Neural cell (in vitro differentiated cells): ENCODE measurements at regions not wholly inside any gene's neighbourhood (a gene's known extent, or its start where the extent isn't known, plus 50 kb on each side); places are given as distances from the start of the nearest gene placed in this dataset.

Experiments
- CTCF ChIP-seq: fragments of 450-650 bp; IDR thresholded peaks from 2 replicates; pipeline ENCODE4 v1.5.1; 2014; ENCODE audit warnings: antibody characterized with exemption, mild to moderate bottlenecking, moderate library complexity; ENCODE audit not compliant: poor library complexity, severe bottlenecking
- EP300 ChIP-seq: fragments of 450-650 bp; conservative IDR thresholded peaks from 2 replicates; pipeline ENCODE4 v1.6.1; 2014; ENCODE audit warnings: antibody characterized with exemption, mild to moderate bottlenecking, moderate library complexity; ENCODE audit not compliant: poor library complexity, severe bottlenecking
- EZH2 ChIP-seq: fragments of 200-600, 300-800 bp; shearing (Covaris generic), sonication (generic); IDR thresholded peaks from 2 replicates; pipeline ENCODE4 v1.6.1; 2014; ENCODE audit warnings: antibody characterized with exemption, low read length, borderline replicate concordance, mild to moderate bottlenecking; ENCODE audit not compliant: insufficient read depth, poor library complexity, severe bottlenecking
- POLR2AphosphoS5 ChIP-seq: IDR thresholded peaks from 2 replicates; pipeline ENCODE4 v1.6.1; 2012
- TAF1 ChIP-seq: IDR thresholded peaks from 2 replicates; pipeline ENCODE4 v1.6.1; 2012; ENCODE audit warnings: low read depth

- TF ChIP-seq EZH2 (no peak), CTCF (no peak), POLR2AphosphoS5 (no peak), TAF1 (no peak), EP300 (no peak)
These were observed 211.7 kb downstream of the PMAIP1 start for GRCh38 chr18:60111525-60111924.
